Sigmoid colon (tissue), 6 donors: ENCODE measurements at regions not wholly inside any gene's neighbourhood (a gene's known extent, or its start where the extent isn't known, plus 50 kb on each side); places are given as distances from the start of the nearest gene placed in this dataset.

ENCODE experiments used
- DNase-seq: peaks from one replicate; pipeline ENCODE4 v3.0.0-alpha.2; 2019
- H3K27ac ChIP-seq, 4 donors: fragments of 200-600 bp; sonication (generic); one replicate each; pipeline ENCODE4 v1.5.1; 2016 to 2019; ENCODE audit warnings: mild to moderate bottlenecking in 1 of 4
- H3K27me3 ChIP-seq, 3 donors: fragments of 200-600 bp; sonication (generic); one replicate each; pipeline ENCODE4 v1.5.1; 2019; ENCODE audit warnings: mild to moderate bottlenecking in 1 of 3
- H3K36me3 ChIP-seq, 4 donors: fragments of 200-600 bp; sonication (generic); one replicate each; pipeline ENCODE4 v1.5.1; 2016 to 2019
- H3K4me1 ChIP-seq, 4 donors: fragments of 200-600 bp; sonication (generic); one replicate each; pipeline ENCODE4 v1.5.1; 2017 to 2019
- H3K4me3 ChIP-seq, 4 donors: fragments of 200-600 bp; sonication (generic); one replicate each; pipeline ENCODE4 v1.5.1; 2017 to 2019; ENCODE audit warnings: mild to moderate bottlenecking in 2 of 4, moderate library complexity in 1 of 4
- H3K9me3 ChIP-seq, 4 donors: fragments of 200-600 bp in 3 of 4; sonication (generic) in 3 of 4; one replicate each; pipeline versions ENCODE4 v1.5.1 to v1.6.1; 2013 to 2019
- CTCF ChIP-seq, 4 experiments: fragments of 450-650 bp in 3 of 4; fragments of 200-600 bp in 1 of 4; IDR thresholded peaks; one replicate each; pipeline ENCODE4 v1.5.1; 2016 to 2019; ENCODE audit warnings: antibody characterized with exemption in 4 of 4, mild to moderate bottlenecking in 3 of 4, moderate library complexity in 2 of 4
- EP300 ChIP-seq, 4 donors: sonication (generic); formaldehyde crosslinking; IDR thresholded peaks; one replicate each; pipeline ENCODE4 v1.6.1; 2017; ENCODE audit warnings: antibody characterized with exemption in 4 of 4
- POLR2A ChIP-seq, 2 donors: fragments of 450-650 bp; IDR thresholded peaks; one replicate each; pipeline ENCODE4 v1.6.1; 2016; ENCODE audit warnings: antibody characterized with exemption in 2 of 2, mild to moderate bottlenecking in 2 of 2, moderate library complexity in 2 of 2
- POLR2AphosphoS5 ChIP-seq, 4 donors: sonication (generic); formaldehyde crosslinking; IDR thresholded peaks; one replicate each; pipeline ENCODE4 v1.6.1; 2017; ENCODE audit warnings: antibody characterized with exemption in 4 of 4
- WGBS, 2 donors: extraction: QIAGEN DNeasy Blood & Tissue Kit; methylation state at CpG; one replicate each; pipeline ENCODE4 v1.1.7; 2013; 5-methylcytosine and 5-hydroxymethylcytosine counted together
- intact Hi-C: fragments of 100-400 bp; cut with DNase I; formaldehyde crosslinking; loops from one replicate; pipeline ENCODE4 v1.15.1; 2023
- donor health status: healthy with polysubstance abuse.
- donor health status: healthy.

- no peaks in the 10 kb centered on the region for H3K27me3 ChIP-seq
- H3K27ac ChIP-seq, result no peak overlapping the region
- no peak for DNase-seq
- WGBS, 2 donors, result 38 to 62% methylated on average over 2 of the region's 2 CpGs
- intact Hi-C loops, result no loop called here
- H3K4me3 ChIP-seq, result no peak overlapping the region
- H3K4me1 ChIP-seq, result no peaks in the 10 kb centered on the region
- H3K9me3 ChIP-seq, result no peaks in the 10 kb centered on the region
- no peaks in the 10 kb centered on the region for H3K36me3 ChIP-seq
- TF ChIP-seq POLR2AphosphoS5 (IDR thresholded peaks at IDR 0.05), result no peak
- no peak for TF ChIP-seq POLR2A (IDR thresholded peaks at IDR 0.05)
Observed at GRCh38 chr9:103789686-103790085, 304.4 kb upstream of the SMC2 start.

GRCh38 chr9:103798620-103799019 lies 295.5 kb upstream of the SMC2 start:
- Histone ChIP-seq H3K4me1 (no peaks in the 10 kb centered on the region), H3K4me3 (no peak overlapping the region), H3K27me3 (no peaks in the 10 kb centered on the region), H3K9me3 (no peaks in the 10 kb centered on the region), H3K27ac (no peak overlapping the region), H3K36me3 (no peaks in the 10 kb centered on the region)
- intact Hi-C loops, result no loop called here
- no peak for DNase-seq
- TF ChIP-seq POLR2A (IDR thresholded peaks at IDR 0.05) (no peak), EP300 (IDR thresholded peaks at IDR 0.05) (no peak), CTCF (IDR thresholded peaks at IDR 0.05) (no peak), POLR2AphosphoS5 (IDR thresholded peaks at IDR 0.05) (no peak)
- 9 to 28% methylated on average over 1 of the region's 1 CpG for WGBS, 2 donors

GRCh38 chr9:103799959-103800358 lies 294.1 kb upstream of the SMC2 start:
- 81 to 87% methylated on average over 1 of the region's 1 CpG for WGBS, 2 donors
- Histone ChIP-seq H3K9me3 (no peaks in the 10 kb centered on the region), H3K36me3 (no peaks in the 10 kb centered on the region), H3K27me3 (no peaks in the 10 kb centered on the region), H3K4me3 (no peak overlapping the region), H3K4me1 (no peaks in the 10 kb centered on the region), H3K27ac (no peak overlapping the region)
- no peak for TF ChIP-seq CTCF (IDR thresholded peaks at IDR 0.05)
- TF ChIP-seq EP300 (IDR thresholded peaks at IDR 0.05), result no peak
- TF ChIP-seq POLR2AphosphoS5 (IDR thresholded peaks at IDR 0.05), result no peak
- TF ChIP-seq POLR2A (IDR thresholded peaks at IDR 0.05), result no peak
- intact Hi-C loops, result no loop called here
- DNase-seq, result no peak

- no peak overlapping the region for H3K27ac ChIP-seq
- no peaks in the 10 kb centered on the region for H3K4me1 ChIP-seq
- intact Hi-C loops, result no loop called here
- no peak overlapping the region for H3K4me3 ChIP-seq
- no peaks in the 10 kb centered on the region for H3K27me3 ChIP-seq
- 90 to 93% methylated on average over 1 of the region's 1 CpG for WGBS, 2 donors
- H3K9me3 ChIP-seq, result no peaks in the 10 kb centered on the region
- DNase-seq, result no peak
- no peaks in the 10 kb centered on the region for H3K36me3 ChIP-seq
- no peak for TF ChIP-seq POLR2A (IDR thresholded peaks at IDR 0.05)
- no peak for TF ChIP-seq POLR2AphosphoS5 (IDR thresholded peaks at IDR 0.05)
- TF ChIP-seq CTCF (IDR thresholded peaks at IDR 0.05), result no peak
- no peak for TF ChIP-seq EP300 (IDR thresholded peaks at IDR 0.05)
Observed at GRCh38 chr9:103802068-103802467, 292.0 kb upstream of the SMC2 start.

GRCh38 chr9:103803245-103803644 lies 290.9 kb upstream of the SMC2 start:
- Histone ChIP-seq H3K27ac (no peak overlapping the region), H3K4me1 (no peaks in the 10 kb centered on the region), H3K36me3 (no peaks in the 10 kb centered on the region), H3K27me3 (no peaks in the 10 kb centered on the region), H3K4me3 (no peak overlapping the region), H3K9me3 (no peaks in the 10 kb centered on the region)
- intact Hi-C loops, result no loop called here
- TF ChIP-seq POLR2AphosphoS5 (IDR thresholded peaks at IDR 0.05) (no peak), CTCF (IDR thresholded peaks at IDR 0.05) (no peak), EP300 (IDR thresholded peaks at IDR 0.05) (no peak), POLR2A (IDR thresholded peaks at IDR 0.05) (no peak)
- 81 to 89% methylated on average over 2 of the region's 2 CpGs for WGBS, 2 donors
- no peak for DNase-seq
